Hepatocyte (in vitro differentiated cells): ENCODE measurements at regions not wholly inside any gene's neighbourhood (a gene's known extent, or its start where the extent isn't known, plus 50 kb on each side); places are given as distances from the start of the nearest gene placed in this dataset.

Source experiments
- DNase-seq: peaks from one replicate; pipeline ENCODE4 v3.0.0-alpha.2; 2016; ENCODE audit warnings: low spot score
- H2AFZ ChIP-seq: fragments of 200-600 bp; sonication (generic); 2 replicates; pipeline ENCODE4 v1.6.0; 2016; ENCODE audit warnings: antibody characterized with exemption, mild to moderate bottlenecking
- H3K27ac ChIP-seq: fragments of 200-600 bp; sonication (generic); 2 replicates; pipeline ENCODE4 v1.5.1; 2016; ENCODE audit warnings: mild to moderate bottlenecking
- H3K27me3 ChIP-seq: fragments of 200-600 bp; sonication (generic); 2 replicates; pipeline ENCODE4 v1.6.1; 2016
- H3K36me3 ChIP-seq: fragments of 200-600 bp; sonication (generic); replicated peaks from 2 replicates; pipeline ENCODE4 v1.5.1; 2016; ENCODE audit warnings: low read depth; ENCODE audit not compliant: insufficient read depth
- H3K4me1 ChIP-seq: fragments of 200-600 bp; sonication (generic); 2 replicates; pipeline ENCODE4 v1.5.1; 2016; ENCODE audit warnings: mild to moderate bottlenecking, moderate library complexity; ENCODE audit not compliant: insufficient read depth
- H3K4me2 ChIP-seq: fragments of 200-600 bp; sonication (generic); 2 replicates; pipeline ENCODE4 v1.6.0; 2016
- H3K4me3 ChIP-seq: fragments of 200-600 bp; sonication (generic); 2 replicates; pipeline ENCODE4 v1.5.1; 2016; ENCODE audit warnings: mild to moderate bottlenecking
- H3K79me2 ChIP-seq: fragments of 200-600 bp; sonication (generic); 2 replicates; pipeline ENCODE4 v1.6.0; 2017; ENCODE audit warnings: mild to moderate bottlenecking
- H3K9me2 ChIP-seq: fragments of 200-600 bp; sonication (generic); replicated peaks from 2 replicates; pipeline ENCODE4 v1.6.0; 2017; ENCODE audit warnings: mild to moderate bottlenecking; ENCODE audit not compliant: insufficient read depth
- H3K9me3 ChIP-seq: fragments of 200-600 bp; sonication (generic); 2 replicates; pipeline ENCODE4 v1.5.1; 2016; ENCODE audit warnings: low read depth, mild to moderate bottlenecking
- H4K20me1 ChIP-seq: fragments of 200-600 bp; sonication (generic); 2 replicates; pipeline ENCODE4 v1.6.0; 2016; ENCODE audit warnings: mild to moderate bottlenecking; ENCODE audit not compliant: insufficient read depth, poor library complexity, severe bottlenecking
- CTCF ChIP-seq: fragments of 200-600 bp; sonication (generic); IDR thresholded peaks from 2 replicates; pipeline ENCODE4 v1.5.1; 2016; ENCODE audit warnings: antibody characterized with exemption, mild to moderate bottlenecking; ENCODE audit not compliant: poor library complexity
- EZH2 ChIP-seq: fragments of 200-600 bp; sonication (generic); IDR thresholded peaks from 2 replicates; pipeline ENCODE4 v1.6.1; 2016; ENCODE audit warnings: antibody characterized with exemption, mild to moderate bottlenecking, borderline replicate concordance
- EZH2phosphoT487 ChIP-seq: fragments of 200-600 bp; sonication (generic); IDR thresholded peaks from one replicate; pipeline ENCODE4 v1.6.1; 2018; ENCODE audit warnings: antibody characterized with exemption, mild to moderate bottlenecking, low read depth, moderate library complexity; ENCODE audit not compliant: unreplicated experiment, severe bottlenecking
- WGBS: methylation state at CpG from one replicate; pipeline ENCODE4 v1.1.6; 2016; ENCODE audit warnings: low lambda C conversion rate; ENCODE audit errors: missing lambda C conversion rate; 5-methylcytosine and 5-hydroxymethylcytosine counted together

- no peak for DNase-seq
- H3K4me3 ChIP-seq: no peak overlapping the region
- no peaks in the 10 kb centered on the region for H3K9me2 ChIP-seq
- H3K79me2 ChIP-seq: no peaks in the 10 kb centered on the region
- no peaks in the 10 kb centered on the region for H3K27me3 ChIP-seq
- H3K27ac ChIP-seq: no peak overlapping the region
- H2AFZ ChIP-seq: no peak overlapping the region
- no peaks in the 10 kb centered on the region for H3K9me3 ChIP-seq
- H3K36me3 ChIP-seq: no peaks in the 10 kb centered on the region
- H3K4me1 ChIP-seq: no peaks in the 10 kb centered on the region
- no peak overlapping the region for H3K4me2 ChIP-seq
- TF ChIP-seq EZH2phosphoT487 (no peak), EZH2 (no peak), CTCF (no peak)
- no peaks in the 10 kb centered on the region for H4K20me1 ChIP-seq
Observed at GRCh38 chr5:40416098-40416497, 263.6 kb upstream of the PTGER4 start.

DNA sequence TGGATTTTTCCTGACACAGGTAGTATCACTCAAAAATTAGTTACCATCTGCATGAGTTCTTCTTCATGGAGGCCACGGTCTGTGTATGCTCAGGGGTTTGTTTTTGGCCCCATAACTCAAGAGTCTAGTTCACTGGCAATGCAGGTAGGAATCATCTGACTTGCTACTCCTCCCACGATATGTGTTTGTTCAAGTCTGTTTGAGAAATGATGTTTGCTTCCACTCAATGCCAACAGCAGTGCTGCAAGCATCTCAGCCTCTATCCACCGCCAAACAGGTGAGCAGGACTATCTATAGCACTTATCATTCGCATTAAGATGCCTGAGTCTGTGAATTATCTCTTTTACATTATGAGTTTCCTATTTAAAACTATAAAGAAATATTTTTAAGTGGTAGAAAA, 264.8 kb upstream of the PTGER4 start:
- Histone ChIP-seq H3K9me3 (no peaks in the 10 kb centered on the region), H2AFZ (no peak overlapping the region)

DNA sequence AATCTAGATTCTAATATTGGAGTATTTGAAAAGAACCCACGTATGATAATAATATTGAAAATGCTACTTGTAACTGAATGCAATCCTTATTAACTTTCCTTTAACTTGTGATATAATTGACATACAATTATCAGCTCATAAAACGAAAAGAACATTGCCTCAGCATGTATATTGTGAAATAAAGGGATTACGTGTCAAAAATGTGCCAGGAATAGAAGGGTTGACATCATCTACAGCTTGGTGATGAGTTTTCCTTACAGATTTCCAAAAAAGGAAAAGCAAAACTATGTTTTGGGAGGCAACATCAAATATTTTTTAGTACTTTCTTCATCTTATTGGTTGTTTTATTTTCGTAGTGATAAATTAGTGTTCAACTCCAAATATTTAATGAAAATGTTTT, 266.0 kb upstream of the PTGER4 start:
- Histone ChIP-seq H3K4me2 (no peak overlapping the region), H3K4me3 (no peak overlapping the region), H2AFZ (no peak overlapping the region), H3K27me3 (no peaks in the 10 kb centered on the region), H3K79me2 (no peaks in the 10 kb centered on the region), H4K20me1 (no peaks in the 10 kb centered on the region), H3K27ac (no peak overlapping the region), H3K4me1 (peaks cover 4% of the 10 kb centered on the region), H3K36me3 (no peaks in the 10 kb centered on the region), H3K9me2 (no peaks in the 10 kb centered on the region), H3K9me3 (no peaks in the 10 kb centered on the region)
- no peak for TF ChIP-seq CTCF
- no peak for TF ChIP-seq EZH2
- TF ChIP-seq EZH2phosphoT487: no peak
- 77% methylated on average over 4 of the region's 4 CpGs for WGBS
- no peak for DNase-seq

More for the DNA sequence above, 264.8 kb upstream of the PTGER4 start:
- Histone ChIP-seq H3K4me2 (no peak overlapping the region), H3K27me3 (no peaks in the 10 kb centered on the region), H3K79me2 (no peaks in the 10 kb centered on the region), H3K4me1 (peaks cover 4% of the 10 kb centered on the region), H4K20me1 (no peaks in the 10 kb centered on the region), H3K27ac (no peak overlapping the region), H3K9me2 (no peaks in the 10 kb centered on the region), H3K4me3 (no peak overlapping the region), H3K36me3 (no peaks in the 10 kb centered on the region)
- DNase-seq: no peak
- WGBS: 80% methylated on average over 4 of the region's 4 CpGs
- no peak for TF ChIP-seq EZH2phosphoT487
- no peak for TF ChIP-seq EZH2
- TF ChIP-seq CTCF: no peak

GRCh38 chr5:40412771-40413170, 266.9 kb upstream of the PTGER4 start:
- Histone ChIP-seq H3K4me3 (no peak overlapping the region), H3K4me2 (no peak overlapping the region), H3K27ac (no peak overlapping the region), H3K36me3 (no peaks in the 10 kb centered on the region), H3K4me1 (peaks cover 4% of the 10 kb centered on the region), H3K9me3 (no peaks in the 10 kb centered on the region), H3K9me2 (no peaks in the 10 kb centered on the region), H4K20me1 (no peaks in the 10 kb centered on the region), H2AFZ (no peak overlapping the region), H3K79me2 (no peaks in the 10 kb centered on the region), H3K27me3 (no peaks in the 10 kb centered on the region)
- no peak for DNase-seq
- TF ChIP-seq EZH2 (no peak), EZH2phosphoT487 (no peak), CTCF (no peak)
- WGBS: 100% methylated on average over 1 of the region's 1 CpG
